Stomach (tissue), 8 donors: ENCODE measurements at regions not wholly inside any gene's neighbourhood (a gene's known extent, or its start where the extent isn't known, plus 50 kb on each side); places are given as distances from the start of the nearest gene placed in this dataset.

Source experiments
- DNase-seq, 2 donors: peaks; one replicate each; pipeline versions ENCODE4 v3.0.0 to v3.0.0-alpha.2; 2013 to 2019
- H3K27ac ChIP-seq, 5 donors: fragments of 200-600 bp in 4 of 5; sonication (generic) in 4 of 5; one replicate each; pipeline ENCODE4 v1.5.1; 2013 to 2019; ENCODE audit warnings: mild to moderate bottlenecking in 1 of 5, moderate library complexity in 1 of 5
- H3K27me3 ChIP-seq, 3 donors: fragments of 200-600 bp; sonication (generic); one replicate each; pipeline ENCODE4 v1.5.1; 2017 to 2019; ENCODE audit warnings: mixed run types in 1 of 3
- H3K36me3 ChIP-seq, 4 donors: fragments of 200-600 bp; sonication (generic); 1 replicate in 3 of 4; 2 replicates in 1 of 4; pipeline ENCODE4 v1.5.1; 2016 to 2019
- H3K4me1 ChIP-seq, 4 donors: fragments of 200-600 bp; sonication (generic); one replicate each; pipeline ENCODE4 v1.5.1; 2016 to 2019
- H3K4me3 ChIP-seq, 4 donors: fragments of 200-600 bp; sonication (generic) in 3 of 4; one replicate each; pipeline ENCODE4 v1.5.1; 2016 to 2019; ENCODE audit warnings: mild to moderate bottlenecking in 1 of 4
- H3K9me3 ChIP-seq, 4 donors: fragments of 200-600 bp; sonication (generic); one replicate each; pipeline ENCODE4 v1.5.1; 2016 to 2019
- CTCF ChIP-seq, 7 experiments: fragments of 450-650 bp in 4 of 7; fragments of 200-600 bp in 3 of 7; sonication (generic) in 3 of 7; IDR thresholded peaks; one replicate each; pipeline ENCODE4 v1.5.1; 2016 to 2019; ENCODE audit warnings: antibody characterized with exemption in 7 of 7, control low read depth in 2 of 7, mild to moderate bottlenecking in 1 of 7
- EP300 ChIP-seq: sonication (generic); formaldehyde crosslinking; IDR thresholded peaks from one replicate; pipeline ENCODE4 v1.6.1; 2017; ENCODE audit warnings: antibody characterized with exemption
- POLR2A ChIP-seq, 4 donors: fragments of 450-650 bp; IDR thresholded peaks; one replicate each; pipeline ENCODE4 v1.6.1; 2016; ENCODE audit warnings: antibody characterized with exemption in 4 of 4, control low read depth in 2 of 4, mild to moderate bottlenecking in 1 of 4, moderate library complexity in 1 of 4
- POLR2AphosphoS5 ChIP-seq, 3 donors: sonication (generic); formaldehyde crosslinking; IDR thresholded peaks; one replicate each; pipeline ENCODE4 v1.6.1; 2016; ENCODE audit warnings: antibody characterized with exemption in 3 of 3
- WGBS, 5 donors: extraction: QIAGEN DNeasy Blood & Tissue Kit in 3 of 5; methylation state at CpG; one replicate each; pipeline versions ENCODE4 v1.1.5 to v1.1.7; 2013 to 2018; 5-methylcytosine and 5-hydroxymethylcytosine counted together
- intact Hi-C: fragments of 100-400 bp; cut with DNase I; formaldehyde crosslinking; loops from one replicate; pipeline ENCODE4 v1.15.1; 2023; ENCODE audit warnings: low total_unique reads
- donor health status: healthy with polysubstance abuse.
- donor health status: Bipolar disorder and iron deficiency.
- donor health status: healthy.

GRCh38 chrX:39144323-39144722 is 343.1 kb downstream of the MID1IP1 start:
- Histone ChIP-seq H3K27me3 (no peaks in the 10 kb centered on the region), H3K4me3 (no peak overlapping the region), H3K27ac (no peak overlapping the region), H3K36me3 (no peaks in the 10 kb centered on the region), H3K9me3 (no peaks in the 10 kb centered on the region), H3K4me1 (peaks cover 0 to 10% (median under 1%) of the 10 kb centered on the region in 4 donors)
- 57 to 76% (median 66%) methylated on average over 3 of the region's 3 CpGs for WGBS, 5 donors
- no peak for TF ChIP-seq POLR2A (IDR thresholded peaks at IDR 0.05)
- no peak for TF ChIP-seq CTCF (IDR thresholded peaks at IDR 0.05)
- TF ChIP-seq POLR2AphosphoS5 (IDR thresholded peaks at IDR 0.05) = no peak
- no peak for TF ChIP-seq EP300
- DNase-seq = no peak
- intact Hi-C loops = loop anchor here (10.0 kb wide), 1 partner anchor 370 kb away; no protein-coding TSS in a partner anchor

- Histone ChIP-seq H3K36me3 (no peaks in the 10 kb centered on the region), H3K4me3 (no peak overlapping the region), H3K27ac (no peak overlapping the region), H3K4me1 (peaks cover 0 to 13% (median 3%) of the 10 kb centered on the region in 4 donors), H3K9me3 (no peaks in the 10 kb centered on the region), H3K27me3 (no peaks in the 10 kb centered on the region)
- peak in 1 of 2 donors; percentile 32 for DNase-seq
- TF ChIP-seq POLR2AphosphoS5 (IDR thresholded peaks at IDR 0.05) (no peak), CTCF (IDR thresholded peaks at IDR 0.05) (no peak), POLR2A (IDR thresholded peaks at IDR 0.05) (no peak), EP300 (no peak)
- intact Hi-C loops = loop anchor here (10.0 kb wide), 1 partner anchor 370 kb away; no protein-coding TSS in a partner anchor
- WGBS, 5 donors = 54 to 62% (median 58%) methylated on average over 7 of the region's 7 CpGs
Observed at GRCh38 chrX:39144956-39145355, 343.7 kb downstream of the MID1IP1 start.

GRCh38 chrX:39145859-39146258 is 344.6 kb downstream of the MID1IP1 start:
- H3K9me3 ChIP-seq = no peaks in the 10 kb centered on the region
- no peak for DNase-seq
- H3K27ac ChIP-seq = no peak overlapping the region
- H3K4me3 ChIP-seq = no peak overlapping the region
- no peaks in the 10 kb centered on the region for H3K36me3 ChIP-seq
- intact Hi-C loops = loop anchor here (10.0 kb wide), 1 partner anchor 371 kb away; no protein-coding TSS in a partner anchor
- H3K27me3 ChIP-seq = no peaks in the 10 kb centered on the region
- TF ChIP-seq POLR2AphosphoS5 (IDR thresholded peaks at IDR 0.05) = no peak
- no peak for TF ChIP-seq EP300
- no peak for TF ChIP-seq POLR2A (IDR thresholded peaks at IDR 0.05)
- TF ChIP-seq CTCF (IDR thresholded peaks at IDR 0.05) = no peak
- H3K4me1 ChIP-seq = peaks cover 0 to 13% (median 3%) of the 10 kb centered on the region in 4 donors

- 26 to 43% (median 29%) methylated on average over 5 to 8 of the region's 8 CpGs for WGBS, 5 donors
- intact Hi-C loops = loop anchor here (10.0 kb wide), 1 partner anchor 375 kb away; no protein-coding TSS in a partner anchor
- peaks cover 0 to 13% (median 3%) of the 10 kb centered on the region in 4 donors for H3K4me1 ChIP-seq
- no peak overlapping the region for H3K4me3 ChIP-seq
- TF ChIP-seq EP300 = no peak
- TF ChIP-seq CTCF (IDR thresholded peaks at IDR 0.05) = peak in 5 of 7 experiments; percentile 27 to 59 (median 40)
- TF ChIP-seq POLR2AphosphoS5 (IDR thresholded peaks at IDR 0.05) = no peak
- TF ChIP-seq POLR2A (IDR thresholded peaks at IDR 0.05) = no peak
- H3K36me3 ChIP-seq = no peaks in the 10 kb centered on the region
- H3K9me3 ChIP-seq = no peaks in the 10 kb centered on the region
- no peaks in the 10 kb centered on the region for H3K27me3 ChIP-seq
- H3K27ac ChIP-seq = no peak overlapping the region
- peak; percentile 80 to 87 for DNase-seq
Observed at GRCh38 chrX:39149761-39150160, 348.5 kb downstream of the MID1IP1 start.
